HPDE6-E6E7 (cell line): ENCODE measurements at regions not wholly inside any gene's neighbourhood (a gene's known extent, or its start where the extent isn't known, plus 50 kb on each side); places are given as distances from the start of the nearest gene placed in this dataset.
"Not testable (repeated sequence)": the region's sequence is repeated elsewhere in the genome, so short reads cannot be mapped to it uniquely, and the experiment has no call there.

Experiments used
- DNase-seq: peaks from one replicate; pipeline ENCODE4 v3.0.0; 2011; ENCODE audit warnings: missing footprints; ENCODE audit errors: extremely low spot score

GRCh38 chr15:66635817-66636216 is 66.2 kb upstream of the SMAD6 start:
- DNase-seq: no peak

GRCh38 chr15:66637044-66637443 is 65.0 kb upstream of the SMAD6 start:
- not testable (repeated sequence) for DNase-seq

GRCh38 chr15:66638377-66638776 is 63.7 kb upstream of the SMAD6 start:
- no peak for DNase-seq

- DNase-seq: no peak
Measured at GRCh38 chr15:66641485-66642315, 60.3 kb upstream of the SMAD6 start.

GRCh38 chr15:66642514-66642913 is 59.5 kb upstream of the SMAD6 start:
- DNase-seq: no peak

- DNase-seq: no peak
Measured at GRCh38 chr15:66643033-66643432, 59.0 kb upstream of the SMAD6 start.

GRCh38 chr15:66644000-66644787 is 57.8 kb upstream of the SMAD6 start:
- DNase-seq: no peak

- DNase-seq: no peak
Measured at GRCh38 chr15:66644869-66645268, 57.2 kb upstream of the SMAD6 start.

GRCh38 chr15:66646308-66646707 is 55.7 kb upstream of the SMAD6 start:
- DNase-seq: no peak

- DNase-seq: no peak
Measured at GRCh38 chr15:66646799-66647198, 55.2 kb upstream of the SMAD6 start.

- DNase-seq: peak; percentile 27
Measured at GRCh38 chr15:66647358-66647757, 54.7 kb upstream of the SMAD6 start.

GRCh38 chr15:66648588-66648987 is 53.4 kb upstream of the SMAD6 start:
- no peak for DNase-seq

- no peak for DNase-seq
Measured at GRCh38 chr15:66649235-66649984, 52.6 kb upstream of the SMAD6 start.

- no peak for DNase-seq
Measured at GRCh38 chr15:66650433-66650832, 51.6 kb upstream of the SMAD6 start.

- no peak for DNase-seq
Measured at GRCh38 chr15:66651198-66651597, 50.8 kb upstream of the SMAD6 start.

GRCh38 chr15:66651913-66652642 is 50.0 kb upstream of the SMAD6 start:
- DNase-seq: no peak
